HFFc6 (cell line): ENCODE measurements at regions not wholly inside any gene's neighbourhood (a gene's known extent, or its start where the extent isn't known, plus 50 kb on each side); places are given as distances from the start of the nearest gene placed in this dataset.

Source experiments
- DNase-seq: peaks from one replicate; pipeline ENCODE4 v3.0.0-alpha.2; 2018
- H3K27ac Mint-ChIP-seq: 2 replicates; pipeline ENCODE4 v1.8.0; 2020; ENCODE audit warnings: mild to moderate bottlenecking, mixed read lengths
- H3K27me3 Mint-ChIP-seq: 2 replicates; pipeline ENCODE4 v1.8.0; 2021; ENCODE audit warnings: mild to moderate bottlenecking, moderate library complexity, mixed read lengths; ENCODE audit not compliant: insufficient read depth
- H3K36me3 Mint-ChIP-seq: 2 replicates; pipeline ENCODE4 v1.8.0; 2021; ENCODE audit warnings: low read depth, mixed read lengths
- H3K4me1 Mint-ChIP-seq: 2 replicates; pipeline ENCODE4 v1.8.0; 2020; ENCODE audit warnings: low read depth, mixed read lengths
- H3K4me3 Mint-ChIP-seq: 2 replicates; pipeline ENCODE4 v1.8.0; 2020; ENCODE audit warnings: mild to moderate bottlenecking, moderate library complexity, mixed read lengths
- H3K9me3 Mint-ChIP-seq: 2 replicates; pipeline ENCODE4 v1.8.0; 2020; ENCODE audit warnings: mild to moderate bottlenecking, mixed read lengths
- CTCF ChIP-seq: fragments of 200-600 bp; sonication (generic); IDR thresholded peaks from 2 replicates; pipeline ENCODE4 v1.5.0; 2021; ENCODE audit warnings: antibody characterized with exemption, mild to moderate bottlenecking

GRCh38 chr5:176719113-176719739, 71.9 kb downstream of the TSPAN17 start:
- peaks cover 6% of the 10 kb centered on the region; the same call in 1 of the 2 replicates for H3K36me3 Mint-ChIP-seq
- H3K27me3 Mint-ChIP-seq = peaks cover 60% of the 10 kb centered on the region
- no peak for TF ChIP-seq CTCF
- H3K4me1 Mint-ChIP-seq = peaks cover 12% of the 10 kb centered on the region
- H3K9me3 Mint-ChIP-seq = peaks cover 9% of the 10 kb centered on the region
- no peak for DNase-seq
- no peak overlapping the region for H3K4me3 Mint-ChIP-seq
- H3K27ac Mint-ChIP-seq = no peak overlapping the region

- no peak for DNase-seq
- peaks cover 4% of the 10 kb centered on the region for H3K4me1 Mint-ChIP-seq
- peaks cover 64% of the 10 kb centered on the region for H3K27me3 Mint-ChIP-seq
- no peak overlapping the region for H3K4me3 Mint-ChIP-seq
- H3K9me3 Mint-ChIP-seq = no peaks in the 10 kb centered on the region
- TF ChIP-seq CTCF = no peak
- H3K36me3 Mint-ChIP-seq = no peaks in the 10 kb centered on the region
- H3K27ac Mint-ChIP-seq = no peak overlapping the region
Observed at GRCh38 chr5:176721509-176721908, 74.2 kb downstream of the TSPAN17 start.

- Mint-ChIP-seq H3K4me1 (no peaks in the 10 kb centered on the region), H3K27me3 (peaks cover 62% of the 10 kb centered on the region), H3K36me3 (no peaks in the 10 kb centered on the region), H3K4me3 (no peak overlapping the region), H3K27ac (no peak overlapping the region), H3K9me3 (no peaks in the 10 kb centered on the region)
- no peak for TF ChIP-seq CTCF
- no peak for DNase-seq
Observed at GRCh38 chr5:176722757-176723156, 75.5 kb downstream of the TSPAN17 start.

GRCh38 chr5:176723440-176723839, 76.2 kb downstream of the TSPAN17 start:
- Mint-ChIP-seq H3K9me3 (no peaks in the 10 kb centered on the region), H3K27me3 (peaks cover 66% of the 10 kb centered on the region), H3K4me3 (no peak overlapping the region), H3K36me3 (no peaks in the 10 kb centered on the region), H3K4me1 (no peaks in the 10 kb centered on the region), H3K27ac (no peak overlapping the region)
- no peak for TF ChIP-seq CTCF
- DNase-seq = no peak

- Mint-ChIP-seq H3K9me3 (no peaks in the 10 kb centered on the region), H3K36me3 (no peaks in the 10 kb centered on the region), H3K27me3 (peaks cover 65% of the 10 kb centered on the region), H3K27ac (no peak overlapping the region), H3K4me3 (no peak overlapping the region), H3K4me1 (no peaks in the 10 kb centered on the region)
- no peak for DNase-seq
- TF ChIP-seq CTCF = no peak
Observed at GRCh38 chr5:176724472-176724871, 77.2 kb downstream of the TSPAN17 start.
